OCI-LY1 (cell line): ENCODE measurements at regions not wholly inside any gene's neighbourhood (a gene's known extent, or its start where the extent isn't known, plus 50 kb on each side); places are given as distances from the start of the nearest gene placed in this dataset.

ENCODE experiments used
- H2AFZ ChIP-seq: fragments of 200-600 bp; sonication (generic), shearing (Covaris generic); 2 replicates; pipeline ENCODE4 v1.6.0; 2014; ENCODE audit warnings: antibody characterized with exemption, mild to moderate bottlenecking, low read length
- H3F3A ChIP-seq: fragments of 200-600 bp; sonication (generic), shearing (Covaris generic); 2 replicates; pipeline ENCODE4 v1.6.0; 2014; ENCODE audit warnings: mild to moderate bottlenecking, antibody characterized with exemption, low read length, moderate library complexity; ENCODE audit not compliant: insufficient read depth
- H3K27ac ChIP-seq: fragments of 200-600 bp; sonication (generic); 2 replicates; pipeline ENCODE4 v1.5.1; 2014; ENCODE audit warnings: low read length, mixed run types, mild to moderate bottlenecking, low read depth; ENCODE audit not compliant: poor library complexity, severe bottlenecking
- H3K27me3 ChIP-seq: fragments of 200-600 bp; sonication (generic); 2 replicates; pipeline ENCODE4 v1.6.0; 2014; ENCODE audit warnings: antibody characterized with exemption, mild to moderate bottlenecking, low read length, moderate library complexity; ENCODE audit not compliant: insufficient read depth
- H3K36me3 ChIP-seq: fragments of 200-600 bp; sonication (generic); 2 replicates; pipeline ENCODE4 v1.6.1; 2014; ENCODE audit warnings: mild to moderate bottlenecking, antibody characterized with exemption, low read length, moderate library complexity, mixed read lengths; ENCODE audit not compliant: insufficient read depth
- H3K4me1 ChIP-seq: fragments of 200-600 bp; sonication (generic); 2 replicates; pipeline ENCODE4 v1.5.1; 2014; ENCODE audit warnings: mild to moderate bottlenecking, low read length, moderate library complexity; ENCODE audit not compliant: insufficient read depth, severe bottlenecking
- H3K4me2 ChIP-seq: fragments of 200-600 bp; sonication (generic), shearing (Covaris generic); 2 replicates; pipeline ENCODE4 v1.6.1; 2014; ENCODE audit warnings: low read length
- H3K4me3 ChIP-seq: fragments of 200-600 bp; sonication (generic); 2 replicates; pipeline ENCODE4 v1.5.1; 2014; ENCODE audit warnings: low read length, low read depth, mild to moderate bottlenecking, mixed read lengths; ENCODE audit not compliant: poor library complexity, severe bottlenecking
- H3K79me2 ChIP-seq: fragments of 200-600 bp; shearing (Covaris generic); 2 replicates; pipeline ENCODE4 v1.6.1; 2016; ENCODE audit warnings: mixed run types, low read length, mixed read lengths; ENCODE audit not compliant: insufficient read depth
- H3K9ac ChIP-seq: fragments of 200-600 bp; sonication (generic), shearing (Covaris generic); 2 replicates; pipeline ENCODE4 v1.6.1; 2014; ENCODE audit warnings: mild to moderate bottlenecking, low read length, mixed read lengths
- H3K9me2 ChIP-seq: fragments of 200-600 bp; sonication (generic), shearing (Covaris generic); 2 replicates; pipeline ENCODE4 v1.6.1; 2014; ENCODE audit warnings: low read depth, mild to moderate bottlenecking, low read length, mixed read lengths
- H3K9me3 ChIP-seq: fragments of 200-600 bp; shearing (Covaris generic); 2 replicates; pipeline ENCODE4 v1.6.1; 2014; ENCODE audit warnings: low read length, mixed read lengths
- H4K20me1 ChIP-seq: fragments of 200-600 bp; sonication (generic), shearing (Covaris generic); 2 replicates; pipeline ENCODE4 v1.6.0; 2016; ENCODE audit warnings: mild to moderate bottlenecking, low read length; ENCODE audit not compliant: insufficient read depth
- CTCF ChIP-seq: fragments of 200-600 bp; sonication (generic), shearing (Covaris generic); IDR thresholded peaks from 2 replicates; pipeline ENCODE4 v1.5.1; 2017; ENCODE audit warnings: mild to moderate bottlenecking, antibody characterized with exemption, low read length, moderate library complexity, mixed read lengths
- EZH2 ChIP-seq: fragments of 200-600 bp; sonication (generic), shearing (Covaris generic); IDR thresholded peaks from 2 replicates; pipeline ENCODE4 v1.8.0; 2017; ENCODE audit warnings: borderline replicate concordance, mixed run types, mild to moderate bottlenecking, antibody characterized with exemption, low read length, moderate library complexity, mixed read lengths

- H4K20me1 ChIP-seq, result no peaks in the 10 kb centered on the region
- no peaks in the 10 kb centered on the region for H3K4me1 ChIP-seq
- H3K9me3 ChIP-seq, result no peaks in the 10 kb centered on the region
- no peaks in the 10 kb centered on the region for H3K27me3 ChIP-seq
- no peaks in the 10 kb centered on the region for H3K79me2 ChIP-seq
- H3K4me3 ChIP-seq, result no peak overlapping the region
- H3K36me3 ChIP-seq, result no peaks in the 10 kb centered on the region
- H3K4me2 ChIP-seq, result no peak overlapping the region
- H3K27ac ChIP-seq, result no peak overlapping the region
- no peak overlapping the region for H2AFZ ChIP-seq
- H3K9me2 ChIP-seq, result no peaks in the 10 kb centered on the region
- no peak overlapping the region for H3K9ac ChIP-seq
- H3F3A ChIP-seq, result no peaks in the 10 kb centered on the region
- TF ChIP-seq CTCF (no peak), EZH2 (no peak)
These were observed 176.6 kb downstream of the PYDC2 start for GRCh38 chr3:191637611-191638010.

GRCh38 chr3:191641789-191642188 lies 180.8 kb downstream of the PYDC2 start:
- no peaks in the 10 kb centered on the region for H3K36me3 ChIP-seq
- no peaks in the 10 kb centered on the region for H3K79me2 ChIP-seq
- H3F3A ChIP-seq, result no peaks in the 10 kb centered on the region
- TF ChIP-seq CTCF, result no peak
- TF ChIP-seq EZH2, result no peak
- H3K9ac ChIP-seq, result no peak overlapping the region
- H3K9me2 ChIP-seq, result no peaks in the 10 kb centered on the region
- no peaks in the 10 kb centered on the region for H3K4me1 ChIP-seq
- H2AFZ ChIP-seq, result no peak overlapping the region
- no peaks in the 10 kb centered on the region for H4K20me1 ChIP-seq
- H3K4me3 ChIP-seq, result no peak overlapping the region
- H3K27me3 ChIP-seq, result no peaks in the 10 kb centered on the region
- no peaks in the 10 kb centered on the region for H3K9me3 ChIP-seq
- no peak overlapping the region for H3K4me2 ChIP-seq
- no peak overlapping the region for H3K27ac ChIP-seq

- TF ChIP-seq CTCF, result no peak
- TF ChIP-seq EZH2, result no peak
- Histone ChIP-seq H3K79me2 (no peaks in the 10 kb centered on the region), H3K4me2 (no peak overlapping the region), H4K20me1 (no peaks in the 10 kb centered on the region), H3K4me1 (no peaks in the 10 kb centered on the region), H3K9ac (no peak overlapping the region), H3K27ac (no peak overlapping the region), H3K4me3 (no peak overlapping the region), H3K9me3 (no peaks in the 10 kb centered on the region), H2AFZ (no peak overlapping the region), H3K36me3 (no peaks in the 10 kb centered on the region), H3K27me3 (no peaks in the 10 kb centered on the region), H3K9me2 (no peaks in the 10 kb centered on the region), H3F3A (no peaks in the 10 kb centered on the region)
These were observed 183.3 kb downstream of the PYDC2 start for GRCh38 chr3:191644291-191644690.
